ENCODE measurements at regions not wholly inside any gene's neighbourhood (a gene's known extent, or its start where the extent isn't known, plus 50 kb on each side); places are given as distances from the start of the nearest gene placed in this dataset.
A peak's percentile ranks its signal among the peaks of the same experiment; 100 is the strongest.

- WGBS, 2 experiments (ENCODE audit: insufficient coverage in 2 of 2) = 78 to 86% methylated on average over 8 to 9 of the region's 11 CpGs
- Histone ChIP-seq H3K4me1 (ENCODE audit: control insufficient read depth, insufficient read depth, low read length, poor library complexity, severe bottlenecking) (no peaks in the 10 kb centered on the region), H3K27ac (ENCODE audit: low read depth, low read length, severe bottlenecking) (no peak overlapping the region), H3K36me3 (ENCODE audit: control insufficient read depth, insufficient read depth, low read length) (no peaks in the 10 kb centered on the region), H3K4me3 (ENCODE audit: extremely low read depth, insufficient read depth, low read length, poor library complexity, severe bottlenecking) (no peak overlapping the region), H3K9me3 (ENCODE audit: control insufficient read depth, low read length) (no peaks in the 10 kb centered on the region)
These were observed 268.5 kb downstream of the SHQ1 start for GRCh38 chr3:72579581-72580245.

- Histone ChIP-seq H3K27ac (ENCODE audit: low read depth, low read length, severe bottlenecking) (no peak overlapping the region), H3K4me1 (ENCODE audit: control insufficient read depth, insufficient read depth, low read length, poor library complexity, severe bottlenecking) (no peaks in the 10 kb centered on the region), H3K36me3 (ENCODE audit: control insufficient read depth, insufficient read depth, low read length) (no peaks in the 10 kb centered on the region), H3K9me3 (ENCODE audit: control insufficient read depth, low read length) (no peaks in the 10 kb centered on the region), H3K4me3 (ENCODE audit: extremely low read depth, insufficient read depth, low read length, poor library complexity, severe bottlenecking) (no peak overlapping the region)
- 60 to 80% methylated on average over 1 to 3 of the region's 3 CpGs for WGBS, 2 experiments (ENCODE audit: insufficient coverage in 2 of 2)
These were observed 269.1 kb downstream of the SHQ1 start for GRCh38 chr3:72579191-72579580.

GRCh38 chr3:72577190-72577589, 271.1 kb downstream of the SHQ1 start:
- WGBS, 2 experiments (ENCODE audit: insufficient coverage in 2 of 2) = 93 to 96% methylated on average over 5 to 6 of the region's 6 CpGs
- Histone ChIP-seq H3K9me3 (ENCODE audit: control insufficient read depth, low read length) (no peaks in the 10 kb centered on the region), H3K4me1 (ENCODE audit: control insufficient read depth, insufficient read depth, low read length, poor library complexity, severe bottlenecking) (peaks cover 3% of the 10 kb centered on the region), H3K36me3 (ENCODE audit: control insufficient read depth, insufficient read depth, low read length) (no peaks in the 10 kb centered on the region), H3K27ac (ENCODE audit: low read depth, low read length, severe bottlenecking) (no peak overlapping the region), H3K4me3 (ENCODE audit: extremely low read depth, insufficient read depth, low read length, poor library complexity, severe bottlenecking) (no peak overlapping the region)

- no peaks in the 10 kb centered on the region for H3K36me3 ChIP-seq (ENCODE audit: control insufficient read depth, insufficient read depth, low read length)
- WGBS, 2 experiments (ENCODE audit: insufficient coverage in 2 of 2) = no CpG with 5 or more reads among the region's 5 CpGs
- no peak overlapping the region for H3K27ac ChIP-seq (ENCODE audit: low read depth, low read length, severe bottlenecking)
- H3K4me1 ChIP-seq (ENCODE audit: control insufficient read depth, insufficient read depth, low read length, poor library complexity, severe bottlenecking) = peaks cover 9% of the 10 kb centered on the region
- H3K4me3 ChIP-seq (ENCODE audit: extremely low read depth, insufficient read depth, low read length, poor library complexity, severe bottlenecking) = no peak overlapping the region
- no peaks in the 10 kb centered on the region for H3K9me3 ChIP-seq (ENCODE audit: control insufficient read depth, low read length)
These were observed 271.7 kb downstream of the SHQ1 start for GRCh38 chr3:72576563-72576962.

GRCh38 chr3:72574144-72574543, 274.1 kb downstream of the SHQ1 start:
- peaks cover 19% of the 10 kb centered on the region for H3K4me1 ChIP-seq (ENCODE audit: control insufficient read depth, insufficient read depth, low read length, poor library complexity, severe bottlenecking)
- WGBS, 2 experiments (ENCODE audit: insufficient coverage in 2 of 2) = no CpG with 5 or more reads among the region's 1 CpG

GRCh38 chr3:72573051-72573450, 275.2 kb downstream of the SHQ1 start:
- Histone ChIP-seq H3K9me3 (ENCODE audit: control insufficient read depth, low read length) (no peaks in the 10 kb centered on the region), H3K36me3 (ENCODE audit: control insufficient read depth, insufficient read depth, low read length) (no peaks in the 10 kb centered on the region), H3K4me1 (ENCODE audit: control insufficient read depth, insufficient read depth, low read length, poor library complexity, severe bottlenecking) (peaks cover 19% of the 10 kb centered on the region), H3K27ac (ENCODE audit: low read depth, low read length, severe bottlenecking) (no peak overlapping the region), H3K4me3 (ENCODE audit: extremely low read depth, insufficient read depth, low read length, poor library complexity, severe bottlenecking) (no peak overlapping the region)
- 93 to 94% methylated on average over 10 to 12 of the region's 13 CpGs for WGBS, 2 experiments (ENCODE audit: insufficient coverage in 2 of 2)

More at GRCh38 chr3:72574144-72574543, 274.1 kb downstream of the SHQ1 start:
- H3K9me3 ChIP-seq (ENCODE audit: control insufficient read depth, low read length) = no peaks in the 10 kb centered on the region
- H3K27ac ChIP-seq (ENCODE audit: low read depth, low read length, severe bottlenecking) = no peak overlapping the region
- H3K4me3 ChIP-seq (ENCODE audit: extremely low read depth, insufficient read depth, low read length, poor library complexity, severe bottlenecking) = no peak overlapping the region
- H3K36me3 ChIP-seq (ENCODE audit: control insufficient read depth, insufficient read depth, low read length) = no peaks in the 10 kb centered on the region

- WGBS, 2 experiments (ENCODE audit: insufficient coverage in 2 of 2) = 82 to 91% methylated on average over 18 to 19 of the region's 19 CpGs
- H3K36me3 ChIP-seq (ENCODE audit: control insufficient read depth, insufficient read depth, low read length) = no peaks in the 10 kb centered on the region
- peak overlapping the region; percentile 75 for H3K27ac ChIP-seq (ENCODE audit: low read depth, low read length, severe bottlenecking)
- no peak overlapping the region for H3K4me3 ChIP-seq (ENCODE audit: extremely low read depth, insufficient read depth, low read length, poor library complexity, severe bottlenecking)
- peaks cover 22% of the 10 kb centered on the region for H3K4me1 ChIP-seq (ENCODE audit: control insufficient read depth, insufficient read depth, low read length, poor library complexity, severe bottlenecking)
- no peaks in the 10 kb centered on the region for H3K9me3 ChIP-seq (ENCODE audit: control insufficient read depth, low read length)
These were observed 275.7 kb downstream of the SHQ1 start for GRCh38 chr3:72572489-72573007.

GRCh38 chr3:72571638-72572114, 276.6 kb downstream of the SHQ1 start:
- Histone ChIP-seq H3K4me3 (ENCODE audit: extremely low read depth, insufficient read depth, low read length, poor library complexity, severe bottlenecking) (no peak overlapping the region), H3K36me3 (ENCODE audit: control insufficient read depth, insufficient read depth, low read length) (no peaks in the 10 kb centered on the region), H3K9me3 (ENCODE audit: control insufficient read depth, low read length) (no peaks in the 10 kb centered on the region), H3K27ac (ENCODE audit: low read depth, low read length, severe bottlenecking) (peak overlapping the region; percentile 75), H3K4me1 (ENCODE audit: control insufficient read depth, insufficient read depth, low read length, poor library complexity, severe bottlenecking) (peaks cover 26% of the 10 kb centered on the region)
- 72 to 79% methylated on average over 13 of the region's 13 CpGs for WGBS, 2 experiments (ENCODE audit: insufficient coverage in 2 of 2)

- peaks cover 26% of the 10 kb centered on the region for H3K4me1 ChIP-seq (ENCODE audit: control insufficient read depth, insufficient read depth, low read length, poor library complexity, severe bottlenecking)
- no peak overlapping the region for H3K4me3 ChIP-seq (ENCODE audit: extremely low read depth, insufficient read depth, low read length, poor library complexity, severe bottlenecking)
- no peaks in the 10 kb centered on the region for H3K36me3 ChIP-seq (ENCODE audit: control insufficient read depth, insufficient read depth, low read length)
- H3K27ac ChIP-seq (ENCODE audit: low read depth, low read length, severe bottlenecking) = no peak overlapping the region
- no peaks in the 10 kb centered on the region for H3K9me3 ChIP-seq (ENCODE audit: control insufficient read depth, low read length)
- 94 to 100% methylated on average over 2 of the region's 3 CpGs for WGBS, 2 experiments (ENCODE audit: insufficient coverage in 2 of 2)
These were observed 277.2 kb downstream of the SHQ1 start for GRCh38 chr3:72571052-72571451.

GRCh38 chr3:72569754-72570440, 278.3 kb downstream of the SHQ1 start:
- Histone ChIP-seq H3K36me3 (ENCODE audit: control insufficient read depth, insufficient read depth, low read length) (no peaks in the 10 kb centered on the region), H3K9me3 (ENCODE audit: control insufficient read depth, low read length) (no peaks in the 10 kb centered on the region), H3K27ac (ENCODE audit: low read depth, low read length, severe bottlenecking) (no peak overlapping the region), H3K4me3 (ENCODE audit: extremely low read depth, insufficient read depth, low read length, poor library complexity, severe bottlenecking) (no peak overlapping the region), H3K4me1 (ENCODE audit: control insufficient read depth, insufficient read depth, low read length, poor library complexity, severe bottlenecking) (peaks cover 26% of the 10 kb centered on the region)
- WGBS, 2 experiments (ENCODE audit: insufficient coverage in 2 of 2) = 95 to 96% methylated on average over 8 to 9 of the region's 10 CpGs

GRCh38 chr3:72568083-72568482, 280.2 kb downstream of the SHQ1 start:
- Histone ChIP-seq H3K36me3 (ENCODE audit: control insufficient read depth, insufficient read depth, low read length) (no peaks in the 10 kb centered on the region), H3K4me3 (ENCODE audit: extremely low read depth, insufficient read depth, low read length, poor library complexity, severe bottlenecking) (no peak overlapping the region), H3K9me3 (ENCODE audit: control insufficient read depth, low read length) (no peaks in the 10 kb centered on the region), H3K4me1 (ENCODE audit: control insufficient read depth, insufficient read depth, low read length, poor library complexity, severe bottlenecking) (peaks cover 26% of the 10 kb centered on the region), H3K27ac (ENCODE audit: low read depth, low read length, severe bottlenecking) (no peak overlapping the region)
- 90 to 96% methylated on average over 10 to 11 of the region's 11 CpGs for WGBS, 2 experiments (ENCODE audit: insufficient coverage in 2 of 2)
